ENCODE measurements at regions not wholly inside any gene's neighbourhood (a gene's known extent, or its start where the extent isn't known, plus 50 kb on each side); places are given as distances from the start of the nearest gene placed in this dataset.

DNA sequence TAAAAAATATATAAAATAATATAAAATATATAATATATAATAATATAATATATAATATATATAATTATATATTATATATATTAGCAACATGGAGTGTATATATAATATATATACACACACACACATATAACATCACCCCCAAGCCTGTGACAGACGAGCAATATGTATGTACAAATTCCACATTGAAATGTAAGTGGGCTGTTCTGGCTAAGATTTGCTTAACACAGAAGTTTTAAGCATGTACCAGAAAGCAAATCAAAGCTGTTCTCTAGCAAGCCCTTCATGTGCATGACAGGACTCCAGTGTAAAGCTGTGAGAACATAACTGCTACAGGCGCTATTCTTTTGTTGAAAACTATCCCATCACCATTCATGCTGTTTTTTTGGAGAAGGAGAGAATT lies 261.7 kb upstream of the TNP1 start:
- Histone ChIP-seq H3K4me1 (no peaks in the 10 kb centered on the region), H3K27ac (no peak overlapping the region), H3K4me3 (no peak overlapping the region), H3K36me3 (no peaks in the 10 kb centered on the region), H3K9me3 (no peaks in the 10 kb centered on the region), H3K27me3 (no peaks in the 10 kb centered on the region)
- no peak for ATAC-seq
- intact Hi-C loops (cut with DNase I): no loop called here
- 44% methylated on average over 2 of the region's 2 CpGs for WGBS (ENCODE audit: insufficient coverage, low coverage, low lambda C conversion rate, missing lambda C conversion rate)
- TF ChIP-seq, protein P1, sequence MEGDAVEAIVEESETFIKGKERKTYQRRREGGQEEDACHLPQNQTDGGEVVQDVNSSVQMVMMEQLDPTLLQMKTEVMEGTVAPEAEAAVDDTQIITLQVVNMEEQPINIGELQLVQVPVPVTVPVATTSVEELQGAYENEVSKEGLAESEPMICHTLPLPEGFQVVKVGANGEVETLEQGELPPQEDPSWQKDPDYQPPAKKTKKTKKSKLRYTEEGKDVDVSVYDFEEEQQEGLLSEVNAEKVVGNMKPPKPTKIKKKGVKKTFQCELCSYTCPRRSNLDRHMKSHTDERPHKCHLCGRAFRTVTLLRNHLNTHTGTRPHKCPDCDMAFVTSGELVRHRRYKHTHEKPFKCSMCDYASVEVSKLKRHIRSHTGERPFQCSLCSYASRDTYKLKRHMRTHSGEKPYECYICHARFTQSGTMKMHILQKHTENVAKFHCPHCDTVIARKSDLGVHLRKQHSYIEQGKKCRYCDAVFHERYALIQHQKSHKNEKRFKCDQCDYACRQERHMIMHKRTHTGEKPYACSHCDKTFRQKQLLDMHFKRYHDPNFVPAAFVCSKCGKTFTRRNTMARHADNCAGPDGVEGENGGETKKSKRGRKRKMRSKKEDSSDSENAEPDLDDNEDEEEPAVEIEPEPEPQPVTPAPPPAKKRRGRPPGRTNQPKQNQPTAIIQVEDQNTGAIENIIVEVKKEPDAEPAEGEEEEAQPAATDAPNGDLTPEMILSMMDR (IDR thresholded peaks at IDR 0.05): no peak
- no peak for TF ChIP-seq POLR2A (IDR thresholded peaks at IDR 0.05)
- no peak for DNase-seq

DNA sequence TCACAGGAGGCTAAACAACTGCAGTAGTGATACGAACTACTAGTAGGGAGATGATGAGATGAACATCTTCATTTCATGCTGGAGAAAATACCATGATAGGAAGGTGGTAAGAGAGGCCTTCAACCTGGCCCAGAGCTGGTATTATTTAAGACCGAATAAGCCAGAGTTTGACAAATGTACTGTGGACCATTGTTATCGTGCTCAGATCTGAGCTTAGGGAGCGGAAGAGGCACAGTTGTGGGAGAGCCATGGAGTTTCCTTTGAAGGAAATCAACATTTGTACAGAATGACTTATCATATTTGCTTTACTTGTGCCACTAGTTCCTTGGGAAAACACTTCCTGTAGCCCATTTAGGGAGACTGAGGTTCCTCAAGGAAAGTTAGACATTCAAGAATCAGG lies 260.6 kb upstream of the TNP1 start:
- Histone ChIP-seq H3K27me3 (no peaks in the 10 kb centered on the region), H3K9me3 (no peaks in the 10 kb centered on the region), H3K4me1 (no peaks in the 10 kb centered on the region), H3K36me3 (no peaks in the 10 kb centered on the region), H3K27ac (no peak overlapping the region), H3K4me3 (no peak overlapping the region)
- no peak for ATAC-seq
- intact Hi-C loops (cut with DNase I): no loop called here
- DNase-seq: no peak
- 89% methylated on average over 1 of the region's 4 CpGs for WGBS (ENCODE audit: insufficient coverage, low coverage, low lambda C conversion rate, missing lambda C conversion rate)
- TF ChIP-seq, protein P1 (IDR thresholded peaks at IDR 0.05): no peak
- TF ChIP-seq POLR2A (IDR thresholded peaks at IDR 0.05): no peak

DNA sequence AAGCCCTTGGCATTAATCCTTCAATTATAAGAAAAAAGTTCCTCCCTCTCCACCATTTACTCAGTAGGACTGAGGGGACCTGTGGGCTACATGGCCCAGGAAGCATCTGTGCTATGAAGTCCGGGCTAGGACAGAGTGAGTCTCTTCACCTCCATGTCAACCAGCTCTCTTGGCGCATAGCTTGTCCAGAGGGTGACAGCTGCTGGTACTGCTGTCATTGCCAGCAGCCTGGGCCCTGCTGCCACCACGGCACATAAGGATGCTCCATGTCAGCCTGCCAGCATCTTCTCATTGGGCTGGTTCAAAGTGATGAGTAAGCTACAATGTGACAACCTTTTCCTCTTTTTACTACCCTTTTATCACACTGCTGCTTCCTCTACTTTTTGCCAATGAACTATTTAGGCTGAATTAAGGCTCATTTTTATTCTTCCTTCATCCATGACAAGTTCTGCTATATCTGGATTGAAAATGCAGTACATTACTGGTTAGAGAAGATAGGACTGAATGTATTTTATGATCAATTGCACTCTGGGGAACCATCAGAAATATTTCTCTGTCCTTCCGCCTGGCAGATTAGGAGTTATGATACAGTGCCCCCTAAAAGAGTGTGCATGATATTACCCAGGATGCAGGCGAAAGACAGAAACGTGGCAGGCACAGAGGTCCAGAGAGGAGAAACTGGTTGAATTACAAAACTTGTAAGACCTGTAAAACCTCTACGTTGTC lies 258.9 kb upstream of the TNP1 start:
- H3K4me1 ChIP-seq: no peaks in the 10 kb centered on the region
- TF ChIP-seq POLR2A (IDR thresholded peaks at IDR 0.05): no peak
- TF ChIP-seq, protein P1 (IDR thresholded peaks at IDR 0.05): no peak
- WGBS (ENCODE audit: insufficient coverage, low coverage, low lambda C conversion rate, missing lambda C conversion rate): 62% methylated on average over 6 of the region's 7 CpGs
- intact Hi-C loops (cut with DNase I): no loop called here
- H3K36me3 ChIP-seq: no peaks in the 10 kb centered on the region
- no peak overlapping the region for H3K4me3 ChIP-seq
- no peaks in the 10 kb centered on the region for H3K27me3 ChIP-seq
- H3K27ac ChIP-seq: no peak overlapping the region
- H3K9me3 ChIP-seq: no peaks in the 10 kb centered on the region
- ATAC-seq (no peak), DNase-seq (no peak)

DNA sequence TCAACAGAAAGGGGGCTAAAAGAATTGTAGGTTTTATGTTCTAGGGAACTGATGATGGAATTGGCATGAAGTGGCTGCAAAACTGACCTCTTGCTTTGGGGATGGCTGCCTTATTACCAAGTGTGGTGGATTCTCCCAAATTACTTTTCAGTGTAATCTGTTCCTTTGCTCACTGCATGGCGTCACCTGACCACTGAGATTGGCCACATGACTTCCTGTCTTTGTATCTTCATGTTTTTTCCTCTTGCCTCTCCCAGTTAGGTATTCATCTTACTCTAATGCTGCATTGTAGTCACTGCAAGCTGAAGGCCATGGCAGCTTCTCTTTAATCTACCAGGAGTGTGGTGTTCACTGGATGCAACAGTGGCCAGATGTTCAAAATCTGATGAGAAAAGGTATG lies 257.7 kb upstream of the TNP1 start:
- H3K27ac ChIP-seq: no peak overlapping the region
- no peaks in the 10 kb centered on the region for H3K9me3 ChIP-seq
- TF ChIP-seq POLR2A (IDR thresholded peaks at IDR 0.05): no peak
- TF ChIP-seq, protein P1 (IDR thresholded peaks at IDR 0.05): no peak
- intact Hi-C loops (cut with DNase I): no loop called here
- no peaks in the 10 kb centered on the region for H3K4me1 ChIP-seq
- H3K27me3 ChIP-seq: no peaks in the 10 kb centered on the region
- H3K36me3 ChIP-seq: no peaks in the 10 kb centered on the region
- DNase-seq: no peak
- ATAC-seq: no peak
- WGBS (ENCODE audit: insufficient coverage, low coverage, low lambda C conversion rate, missing lambda C conversion rate): 57% methylated on average over 1 of the region's 1 CpG
- H3K4me3 ChIP-seq: no peak overlapping the region
